Vagina (tissue), 2 donors: ENCODE measurements at regions not wholly inside any gene's neighbourhood (a gene's known extent, or its start where the extent isn't known, plus 50 kb on each side); places are given as distances from the start of the nearest gene placed in this dataset.
"Not testable (repeated sequence)": the region's sequence is repeated elsewhere in the genome, so short reads cannot be mapped to it uniquely, and the experiment has no call there.

ENCODE experiments used
- CTCF ChIP-seq, 3 experiments: fragments of 450-650 bp in 2 of 3; fragments of 200-600 bp in 1 of 3; sonication (generic) in 1 of 3; IDR thresholded peaks; one replicate each; pipeline ENCODE4 v1.5.1; 2017 to 2019; ENCODE audit warnings: antibody characterized with exemption in 3 of 3, mild to moderate bottlenecking in 2 of 3, moderate library complexity in 2 of 3
- POLR2AphosphoS5 ChIP-seq, 2 donors: sonication (generic); formaldehyde crosslinking; IDR thresholded peaks; one replicate each; pipeline ENCODE4 v1.9.0; 2017; ENCODE audit warnings: antibody characterized with exemption in 2 of 2, mild to moderate bottlenecking in 2 of 2, low read depth in 1 of 2; ENCODE audit not compliant: insufficient read depth in 1 of 2

- not testable (repeated sequence) for TF ChIP-seq CTCF (IDR thresholded peaks at IDR 0.05); POLR2AphosphoS5 (IDR thresholded peaks at IDR 0.05; ENCODE audit: insufficient read depth in 1 of 2, low read depth in 1 of 2)
Observed at GRCh38 chr7:12043457-12043856, 167.6 kb upstream of the TMEM106B start.
